ENCODE measurements at regions not wholly inside any gene's neighbourhood (a gene's known extent, or its start where the extent isn't known, plus 50 kb on each side); places are given as distances from the start of the nearest gene placed in this dataset.

DNA sequence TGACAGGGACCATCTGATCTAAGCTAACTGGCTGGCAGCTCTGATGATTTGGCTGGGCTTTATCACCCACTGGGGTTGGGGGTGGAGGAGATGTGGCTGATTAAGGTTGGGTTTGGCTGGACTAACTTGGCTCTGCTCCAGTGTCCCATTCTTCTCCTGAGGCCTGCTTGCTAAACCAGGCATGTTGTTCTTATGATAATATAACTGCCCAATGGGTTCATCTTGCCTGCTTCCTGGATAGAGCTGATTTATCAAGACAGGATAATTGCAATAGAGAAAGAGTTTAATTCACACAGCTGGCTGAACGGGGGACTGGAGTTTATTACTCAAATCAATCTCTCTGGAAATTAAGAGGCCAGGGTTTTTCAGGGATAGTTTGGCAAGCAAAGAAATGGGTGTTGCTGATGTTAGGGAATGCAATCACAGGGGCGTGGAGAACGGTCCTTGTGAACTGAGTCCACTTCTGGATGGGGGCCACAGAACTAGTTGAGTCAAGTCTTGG lies 150.4 kb downstream of the PTH2R start:
- TF ChIP-seq, protein P1, sequence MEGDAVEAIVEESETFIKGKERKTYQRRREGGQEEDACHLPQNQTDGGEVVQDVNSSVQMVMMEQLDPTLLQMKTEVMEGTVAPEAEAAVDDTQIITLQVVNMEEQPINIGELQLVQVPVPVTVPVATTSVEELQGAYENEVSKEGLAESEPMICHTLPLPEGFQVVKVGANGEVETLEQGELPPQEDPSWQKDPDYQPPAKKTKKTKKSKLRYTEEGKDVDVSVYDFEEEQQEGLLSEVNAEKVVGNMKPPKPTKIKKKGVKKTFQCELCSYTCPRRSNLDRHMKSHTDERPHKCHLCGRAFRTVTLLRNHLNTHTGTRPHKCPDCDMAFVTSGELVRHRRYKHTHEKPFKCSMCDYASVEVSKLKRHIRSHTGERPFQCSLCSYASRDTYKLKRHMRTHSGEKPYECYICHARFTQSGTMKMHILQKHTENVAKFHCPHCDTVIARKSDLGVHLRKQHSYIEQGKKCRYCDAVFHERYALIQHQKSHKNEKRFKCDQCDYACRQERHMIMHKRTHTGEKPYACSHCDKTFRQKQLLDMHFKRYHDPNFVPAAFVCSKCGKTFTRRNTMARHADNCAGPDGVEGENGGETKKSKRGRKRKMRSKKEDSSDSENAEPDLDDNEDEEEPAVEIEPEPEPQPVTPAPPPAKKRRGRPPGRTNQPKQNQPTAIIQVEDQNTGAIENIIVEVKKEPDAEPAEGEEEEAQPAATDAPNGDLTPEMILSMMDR (IDR thresholded peaks at IDR 0.05; ENCODE audit: borderline replicate concordance, extremely low read depth, low read length, poor library complexity, severe bottlenecking): no peak
- TF ChIP-seq EZH2 (IDR thresholded peaks at IDR 0.05; ENCODE audit: borderline replicate concordance, low read depth, low read length, severe bottlenecking): no peak

Data from DND-41 (cell line).